AG04449 (cell line): ENCODE measurements at regions not wholly inside any gene's neighbourhood (a gene's known extent, or its start where the extent isn't known, plus 50 kb on each side); places are given as distances from the start of the nearest gene placed in this dataset.

ENCODE experiments used
- CTCF ChIA-PET: fragments of 350-600 bp; formaldehyde crosslinking; extraction: SDS; loops from one replicate; lab custom pipeline; 2021; ENCODE audit warnings: antibody characterized with exemption; lab: Yijun Ruan, JAX
- POLR2A ChIA-PET: fragments of 400-600, 350-600 bp; formaldehyde crosslinking; extraction: SDS; loops from one replicate; lab custom pipeline; 2020; ENCODE audit warnings: antibody characterized with exemption, inconsistent platforms; lab: Yijun Ruan, JAX
- DNase-seq: peaks from one replicate; pipeline ENCODE4 v3.0.0-alpha.2; 2010; ENCODE audit warnings: low read depth, low spot score
- H3K4me3 ChIP-seq: 2 replicates; pipeline ENCODE4 v1.5.1; 2011; ENCODE audit warnings: low read depth, mild to moderate bottlenecking, control low read depth, low read length
- TF ChIP-seq, protein P1 (sequence below): IDR thresholded peaks from one replicate; pipeline ENCODE4 v1.5.1; 2011; ENCODE audit warnings: mild to moderate bottlenecking, moderate library complexity, low read length, control low read depth, inconsistent platforms; ENCODE audit not compliant: insufficient read depth; ENCODE audit errors: missing control alignments

DNA sequence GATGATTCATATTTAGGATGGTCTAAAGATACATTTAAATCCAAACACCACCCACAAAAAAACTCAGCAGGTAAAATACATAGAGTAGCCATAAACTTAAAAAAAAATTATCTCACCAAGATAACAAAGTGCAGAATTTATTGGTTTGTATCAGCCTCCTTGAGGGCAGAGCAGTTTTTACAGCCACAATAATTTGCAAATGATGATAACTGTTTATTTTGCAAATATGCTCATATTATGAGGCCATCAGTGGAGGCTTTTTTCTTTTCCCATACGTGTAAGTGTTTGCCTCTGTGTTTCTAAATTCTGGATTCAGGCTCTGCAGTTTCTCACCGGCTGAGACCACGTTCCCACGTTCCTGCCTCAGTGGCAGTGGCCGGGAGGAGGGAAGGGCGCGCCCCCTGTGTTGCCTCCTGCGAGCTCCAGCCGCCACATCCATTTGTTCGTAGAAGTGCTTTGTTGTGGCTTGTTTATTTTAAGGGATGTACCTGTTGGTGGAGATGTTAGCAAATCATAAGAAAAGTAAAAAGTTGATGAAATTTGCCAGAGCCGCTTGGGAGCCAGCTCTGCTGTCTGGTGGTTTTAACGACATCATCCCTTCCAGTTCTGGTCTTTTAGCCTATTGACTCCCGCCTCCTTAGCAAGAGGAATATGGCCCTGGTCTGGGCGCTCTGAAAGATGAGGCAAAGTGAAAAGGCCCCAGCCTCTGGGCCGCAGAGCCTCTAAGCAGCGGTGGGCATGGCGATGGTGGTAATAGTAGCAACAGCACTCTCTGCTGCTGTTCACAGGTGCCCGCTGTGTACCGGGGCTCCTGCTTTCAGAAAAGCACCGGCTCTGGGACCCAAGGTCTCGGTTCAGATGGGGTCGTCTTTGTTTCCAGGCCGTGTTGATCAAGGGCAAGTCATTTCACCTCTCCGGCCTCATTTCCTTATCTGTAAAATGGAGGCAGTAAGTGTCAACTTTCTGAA is 66.7 kb upstream of the PPARA start:
- POLR2A ChIA-PET, result interaction anchor here (1.2 kb wide), 1 partner anchor 76 kb away, joined by 4 read pairs; no protein-coding TSS in a partner anchor
- no peak for DNase-seq
- TF ChIP-seq, protein P1, sequence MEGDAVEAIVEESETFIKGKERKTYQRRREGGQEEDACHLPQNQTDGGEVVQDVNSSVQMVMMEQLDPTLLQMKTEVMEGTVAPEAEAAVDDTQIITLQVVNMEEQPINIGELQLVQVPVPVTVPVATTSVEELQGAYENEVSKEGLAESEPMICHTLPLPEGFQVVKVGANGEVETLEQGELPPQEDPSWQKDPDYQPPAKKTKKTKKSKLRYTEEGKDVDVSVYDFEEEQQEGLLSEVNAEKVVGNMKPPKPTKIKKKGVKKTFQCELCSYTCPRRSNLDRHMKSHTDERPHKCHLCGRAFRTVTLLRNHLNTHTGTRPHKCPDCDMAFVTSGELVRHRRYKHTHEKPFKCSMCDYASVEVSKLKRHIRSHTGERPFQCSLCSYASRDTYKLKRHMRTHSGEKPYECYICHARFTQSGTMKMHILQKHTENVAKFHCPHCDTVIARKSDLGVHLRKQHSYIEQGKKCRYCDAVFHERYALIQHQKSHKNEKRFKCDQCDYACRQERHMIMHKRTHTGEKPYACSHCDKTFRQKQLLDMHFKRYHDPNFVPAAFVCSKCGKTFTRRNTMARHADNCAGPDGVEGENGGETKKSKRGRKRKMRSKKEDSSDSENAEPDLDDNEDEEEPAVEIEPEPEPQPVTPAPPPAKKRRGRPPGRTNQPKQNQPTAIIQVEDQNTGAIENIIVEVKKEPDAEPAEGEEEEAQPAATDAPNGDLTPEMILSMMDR, result no peak
- no peak overlapping the region for H3K4me3 ChIP-seq
- CTCF ChIA-PET, result interaction anchor here (1.7 to 6.6 kb wide), 2 partner anchors 8 to 76 kb away, joined by 4 to 75 read pairs; no protein-coding TSS in a partner anchor

DNA sequence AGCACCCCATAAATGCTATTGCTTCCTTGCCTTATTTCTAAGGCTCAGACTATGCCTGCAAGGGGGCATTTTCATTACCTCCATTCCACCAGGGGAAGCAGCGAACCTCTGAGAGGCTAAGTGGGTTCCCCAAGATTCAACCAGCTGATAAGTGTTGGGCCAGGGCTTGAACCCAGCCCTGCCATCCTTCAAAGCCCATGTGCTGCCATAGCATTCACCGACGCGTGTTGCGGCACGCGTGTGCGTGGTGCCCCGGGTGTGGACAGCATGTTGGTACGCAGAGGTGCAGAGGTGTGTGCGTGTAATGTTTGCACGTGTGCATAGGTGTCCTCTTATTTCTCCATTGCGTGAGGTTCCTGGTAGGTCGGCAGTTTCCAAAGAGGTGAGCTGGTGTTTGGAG is 66.0 kb upstream of the PPARA start:
- no peak overlapping the region for H3K4me3 ChIP-seq
- no peak for DNase-seq
- CTCF ChIA-PET, result interaction anchor here (1.7 to 6.6 kb wide), 3 partner anchors 8 to 77 kb away, joined by 4 to 75 read pairs (median 9); no protein-coding TSS in a partner anchor
- POLR2A ChIA-PET, result interaction anchor here (1.2 kb wide), 1 partner anchor 76 kb away, joined by 4 read pairs; no protein-coding TSS in a partner anchor
- TF ChIP-seq, protein P1, result no peak

DNA sequence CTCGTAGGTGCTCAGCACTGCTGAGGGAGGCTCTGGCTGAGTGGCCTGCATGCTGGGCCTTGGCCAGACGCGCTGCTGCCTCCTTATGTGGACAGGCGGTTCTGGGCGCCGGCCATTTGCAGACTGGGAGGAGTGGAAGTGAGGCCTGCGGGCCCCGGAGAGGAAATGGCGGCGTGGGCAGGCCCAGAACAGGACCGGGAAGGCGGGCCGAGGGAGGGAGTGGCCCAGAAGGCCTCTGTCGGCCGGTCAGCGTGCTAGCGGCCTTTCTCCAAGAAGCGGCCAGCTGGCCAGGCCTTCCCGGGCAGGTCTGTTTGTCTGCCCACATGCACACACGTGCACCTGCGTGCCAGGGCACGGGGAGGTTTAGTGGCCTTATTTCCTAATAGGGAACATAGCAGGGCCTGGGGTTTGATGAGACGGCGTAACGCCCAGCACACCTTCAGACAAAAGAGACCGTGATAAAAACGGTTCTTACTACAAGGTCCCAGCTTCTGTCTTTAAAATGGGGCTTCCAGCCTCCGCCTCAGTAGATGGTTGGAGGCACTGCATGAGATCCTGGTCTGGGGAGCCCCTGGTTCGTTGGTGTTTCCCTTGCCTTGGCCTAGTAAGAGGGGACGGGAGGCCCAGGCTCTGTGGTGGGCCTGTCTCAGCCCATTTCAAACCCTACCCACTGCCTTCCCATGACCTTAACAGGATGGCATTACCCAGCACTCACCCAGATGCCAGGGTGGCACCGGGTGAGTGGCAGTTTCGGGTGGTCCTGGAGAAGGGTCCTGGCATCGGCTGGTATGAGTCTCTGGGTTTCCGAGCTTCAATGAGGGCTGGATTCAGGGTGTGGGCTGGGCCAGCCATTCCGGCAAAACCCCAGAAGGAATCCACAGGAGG is 65.1 kb upstream of the PPARA start:
- CTCF ChIA-PET, result interaction anchor here (1.7 to 6.6 kb wide), 4 partner anchors 9 to 78 kb away, joined by 4 to 75 read pairs (median 8); no protein-coding TSS in a partner anchor
- TF ChIP-seq, protein P1, result no peak
- POLR2A ChIA-PET, result interaction anchor here (1.2 kb wide), 1 partner anchor 77 kb away, joined by 4 read pairs; no protein-coding TSS in a partner anchor
- DNase-seq, result no peak
- H3K4me3 ChIP-seq, result peak overlapping the region; percentile 12

DNA sequence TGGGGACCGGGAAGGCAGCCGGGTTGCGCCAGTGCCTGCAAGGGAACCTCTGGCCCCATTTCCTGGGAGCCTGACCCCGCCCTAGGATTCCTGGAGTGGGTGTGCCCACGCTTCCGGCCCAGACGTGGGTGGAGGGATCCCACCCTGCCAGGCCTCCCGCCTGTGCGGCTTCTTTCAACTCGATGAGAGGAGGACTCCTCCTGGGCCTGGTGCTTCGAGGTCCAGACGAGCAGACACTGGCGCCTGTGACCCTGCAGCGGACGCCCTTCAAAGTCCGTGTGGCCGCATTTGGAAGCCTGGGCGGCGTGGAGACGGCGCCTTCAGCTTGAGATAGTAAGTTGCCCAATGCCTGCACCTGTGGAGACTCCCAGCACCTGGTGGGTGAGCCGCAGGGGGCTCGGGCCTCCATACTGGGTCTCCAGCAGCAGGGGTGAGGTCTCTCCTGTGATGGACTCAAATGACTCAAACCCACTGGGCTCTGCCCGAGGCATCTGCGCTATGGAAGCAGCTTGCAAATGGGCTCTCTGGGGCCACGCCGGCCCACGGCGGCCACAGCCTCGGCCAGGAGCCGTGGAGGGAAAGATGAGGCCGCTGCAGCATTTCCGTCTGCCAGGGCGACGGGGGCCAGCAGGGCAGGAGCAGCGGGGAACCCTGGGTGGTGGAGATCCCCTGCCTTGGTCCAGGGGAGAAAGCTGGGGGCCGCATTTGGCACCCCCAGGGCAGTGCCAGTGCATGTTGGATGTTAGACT is 64.3 kb upstream of the PPARA start:
- DNase-seq, result no peak
- H3K4me3 ChIP-seq, result no peak overlapping the region; the same call in 1 of the 2 replicates
- ChIA-PET CTCF (interaction anchor here (1.0 to 6.6 kb wide), 5 partner anchors 10 to 79 kb away, joined by 4 to 75 read pairs (median 6); no protein-coding TSS in a partner anchor), POLR2A (no interaction called here)
- TF ChIP-seq, protein P1, result no peak

DNA sequence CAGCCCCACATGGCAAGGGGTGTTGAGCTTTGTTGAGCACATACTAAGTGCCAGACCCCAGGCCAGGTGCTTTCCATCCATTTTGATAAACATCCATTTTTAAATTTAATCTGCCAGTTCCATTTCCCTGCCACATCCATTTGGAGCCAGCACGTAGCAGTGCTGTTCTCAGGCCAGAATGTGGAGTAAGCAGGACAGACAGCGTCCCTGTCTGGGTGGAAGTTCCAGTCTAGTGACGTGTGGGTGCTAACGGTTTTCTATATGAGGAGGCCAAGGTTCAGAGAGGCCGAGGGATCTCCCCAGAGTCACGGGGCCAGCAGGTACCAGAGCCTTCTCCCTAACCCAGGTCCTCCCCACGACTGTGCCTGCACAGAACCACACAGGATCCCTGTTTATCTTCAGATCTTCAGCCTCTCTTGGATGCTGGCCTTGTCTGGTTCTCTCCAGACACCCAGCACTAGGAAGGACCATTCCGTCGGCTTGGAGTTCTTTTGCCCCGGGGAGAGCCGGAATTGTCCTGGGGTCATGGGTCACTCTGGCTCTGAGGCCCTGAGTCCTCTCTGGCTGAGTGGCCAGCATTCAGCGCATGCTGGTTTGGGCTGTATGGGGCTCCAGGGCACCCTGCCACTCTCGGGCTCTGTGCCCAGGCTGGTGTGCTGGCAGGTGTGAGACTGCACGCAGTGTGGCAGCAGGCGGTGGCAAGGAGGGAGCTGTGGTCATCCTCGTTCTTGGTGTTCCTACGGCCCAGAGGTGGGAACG is 63.6 kb upstream of the PPARA start:
- ChIA-PET POLR2A (interaction anchor here (2.4 kb wide), 1 partner anchor 17 kb away, joined by 14 read pairs; no protein-coding TSS in a partner anchor), CTCF (interaction anchor here (1.0 to 6.6 kb wide), 6 partner anchors 11 to 79 kb away, joined by 4 to 75 read pairs (median 8); no protein-coding TSS in a partner anchor)
- no peak for DNase-seq
- TF ChIP-seq, protein P1, result no peak
- H3K4me3 ChIP-seq, result no peak overlapping the region
